H1 (cell line): ENCODE measurements at regions not wholly inside any gene's neighbourhood (a gene's known extent, or its start where the extent isn't known, plus 50 kb on each side); places are given as distances from the start of the nearest gene placed in this dataset.
"Not testable (repeated sequence)": the region's sequence is repeated elsewhere in the genome, so short reads cannot be mapped to it uniquely, and the experiment has no call there.

Experiments used
- CTCF ChIA-PET: fragments of 300-600 bp; sonication (Branson Sonifier 250); formaldehyde crosslinking; loops from one replicate; lab custom pipeline; 2021; ENCODE audit not compliant: partially characterized antibody; lab: Charles Lee
- POLR2A ChIA-PET: fragments of 300-600 bp; sonication (Branson Sonifier 250); formaldehyde crosslinking; loops from one replicate; lab custom pipeline; 2021; ENCODE audit warnings: inconsistent platforms; ENCODE audit not compliant: partially characterized antibody; lab: Charles Lee
- DNase-seq, 2 experiments: peaks; one replicate each; pipeline versions ENCODE4 v3.0.0 to v3.0.0-alpha.2; 2010 to 2022; ENCODE audit warnings: low spot score in 2 of 2, low read depth in 1 of 2, mixed read lengths in 1 of 2
- FAIRE-seq: peaks from 2 replicates; lab custom pipeline; 2011; peaks lifted over from hg19 to GRCh38; lab: Jason Lieb, UNC
- H2AFZ ChIP-seq: 2 replicates; pipeline ENCODE4 v1.8.1; 2012; ENCODE audit warnings: low read length, inconsistent platforms
- H2AK5ac ChIP-seq: 2 replicates; pipeline ENCODE4 v1.6.1; 2013; ENCODE audit warnings: low read depth, low read length
- H2BK120ac ChIP-seq: replicated peaks from 2 replicates; pipeline ENCODE3; 2013; ENCODE audit warnings: low read depth, low read length, inconsistent platforms
- H2BK12ac ChIP-seq: 2 replicates; pipeline ENCODE4 v1.6.1; 2013; ENCODE audit warnings: low read depth, low read length
- H2BK15ac ChIP-seq: 2 replicates; pipeline ENCODE4 v1.6.1; 2013; ENCODE audit warnings: low read length
- H2BK20ac ChIP-seq: 2 replicates; pipeline ENCODE4 v1.6.1; 2013; ENCODE audit warnings: low read length
- H2BK5ac ChIP-seq: 2 replicates; pipeline ENCODE4 v1.6.1; 2013; ENCODE audit warnings: low read depth, low read length
- H3K14ac ChIP-seq: 2 replicates; pipeline ENCODE4 v1.6.1; 2013; ENCODE audit warnings: inconsistent platforms; ENCODE audit not compliant: insufficient read length
- H3K18ac ChIP-seq: 2 replicates; pipeline ENCODE4 v1.6.1; 2013; ENCODE audit warnings: low read length; ENCODE audit errors: extremely low read depth
- H3K23ac ChIP-seq: 2 replicates; pipeline ENCODE4 v1.6.1; 2013; ENCODE audit warnings: inconsistent platforms; ENCODE audit not compliant: insufficient read length
- H3K23me2 ChIP-seq: 2 replicates; pipeline ENCODE4 v1.6.1; 2013; ENCODE audit warnings: low read depth, low read length
- H3K27ac ChIP-seq: 2 replicates; pipeline ENCODE4 v1.6.1; 2011; ENCODE audit warnings: low read depth, low read length, inconsistent platforms
- H3K27me3 ChIP-seq, 4 experiments: replicated peaks in 1 of 4; 1 replicate in 1 of 4; 2 replicates in 3 of 4; pipeline versions ENCODE4 v1.6.1 to v1.8.1; 2011 to 2013; ENCODE audit warnings: low read length in 3 of 4, mild to moderate bottlenecking in 3 of 4, inconsistent platforms in 2 of 4, mixed read lengths in 2 of 4, moderate library complexity in 1 of 4; ENCODE audit not compliant: control insufficient read depth in 3 of 4, insufficient read depth in 3 of 4; ENCODE audit errors: extremely low read depth in 1 of 4
- H3K36me3 ChIP-seq, 4 experiments: 2 replicates each; pipeline versions ENCODE4 v1.6.1 to v1.8.1; 2011 to 2013; ENCODE audit warnings: mild to moderate bottlenecking in 4 of 4, low read length in 3 of 4, moderate library complexity in 2 of 4, control low read depth in 1 of 4, inconsistent platforms in 1 of 4; ENCODE audit not compliant: insufficient read depth in 4 of 4, control insufficient read depth in 2 of 4
- H3K4ac ChIP-seq: replicated peaks from 2 replicates; pipeline ENCODE3; 2013; ENCODE audit warnings: low read length, low read depth, mixed read lengths, inconsistent platforms; ENCODE audit not compliant: insufficient read length
- H3K4me1 ChIP-seq, 4 experiments: replicated peaks in 1 of 4; 1 replicate in 1 of 4; 2 replicates in 3 of 4; pipeline versions ENCODE4 v1.6.1 to v1.8.1; 2011 to 2013; ENCODE audit warnings: low read length in 3 of 4, inconsistent platforms in 2 of 4, mixed read lengths in 1 of 4; ENCODE audit not compliant: insufficient read depth in 4 of 4, control insufficient read depth in 3 of 4
- H3K4me2 ChIP-seq, 2 experiments: 2 replicates each; pipeline versions ENCODE4 v1.6.1 to v1.8.1; 2011 to 2013; ENCODE audit warnings: low read depth in 2 of 2, low read length in 2 of 2, control low read depth in 1 of 2, inconsistent platforms in 1 of 2, mild to moderate bottlenecking in 1 of 2; ENCODE audit not compliant: insufficient read depth in 1 of 2
- H3K4me3 ChIP-seq, 4 experiments: fragments of 200-600, 300-600 bp in 1 of 4; sonication (generic), shearing (Covaris generic), sonication (Bioruptor Twin) in 1 of 4; 2 replicates each; pipeline versions ENCODE4 v1.5.1 to v1.8.1; 2011 to 2016; ENCODE audit warnings: low read length in 4 of 4, low read depth in 3 of 4, control low read depth in 2 of 4, inconsistent platforms in 2 of 4, mild to moderate bottlenecking in 2 of 4, mixed read lengths in 1 of 4, moderate library complexity in 1 of 4; ENCODE audit not compliant: insufficient read depth in 2 of 4; ENCODE audit errors: extremely low read depth in 1 of 4
- H3K56ac ChIP-seq: replicated peaks from 2 replicates; pipeline ENCODE3; 2013; ENCODE audit warnings: low read depth, mild to moderate bottlenecking, mixed read lengths, low read length, inconsistent platforms; ENCODE audit not compliant: insufficient read length
- H3K79me1 ChIP-seq: 2 replicates; pipeline ENCODE4 v1.6.1; 2013; ENCODE audit warnings: low read depth, low read length, control low read depth
- H3K79me2 ChIP-seq, 2 experiments: 2 replicates each; pipeline versions ENCODE4 v1.6.1 to v1.8.1; 2012 to 2013; ENCODE audit warnings: low read length in 2 of 2, mild to moderate bottlenecking in 2 of 2, inconsistent platforms in 1 of 2; ENCODE audit not compliant: insufficient read depth in 2 of 2, control insufficient read depth in 1 of 2
- H3K9ac ChIP-seq, 4 experiments: replicated peaks in 1 of 4; 1 replicate in 1 of 4; 2 replicates in 3 of 4; pipeline versions ENCODE4 v1.6.1 to v1.8.1; 2011 to 2013; ENCODE audit warnings: low read depth in 3 of 4, low read length in 3 of 4, control low read depth in 2 of 4, mild to moderate bottlenecking in 2 of 4, moderate library complexity in 2 of 4, inconsistent platforms in 1 of 4; ENCODE audit errors: extremely low read depth in 1 of 4
- H3K9me3 ChIP-seq, 2 experiments: 2 replicates each; pipeline versions ENCODE4 v1.6.1 to v1.8.1; 2012 to 2013; ENCODE audit warnings: mild to moderate bottlenecking in 2 of 2, moderate library complexity in 2 of 2, control low read depth in 1 of 2, inconsistent platforms in 1 of 2, low read depth in 1 of 2, low read length in 1 of 2, mixed read lengths in 1 of 2; ENCODE audit not compliant: insufficient read depth in 2 of 2
- H4K20me1 ChIP-seq, 2 experiments: replicated peaks in 1 of 2; 2 replicates each; pipeline versions ENCODE3 to v1.8.1; 2011 to 2013; ENCODE audit warnings: inconsistent platforms in 2 of 2, low read length in 2 of 2, mild to moderate bottlenecking in 1 of 2; ENCODE audit not compliant: insufficient read depth in 2 of 2, control insufficient read depth in 1 of 2
- H4K5ac ChIP-seq: 2 replicates; pipeline ENCODE4 v1.6.1; 2013; ENCODE audit warnings: low read length, low read depth, mixed read lengths, inconsistent platforms; ENCODE audit not compliant: insufficient read length
- H4K8ac ChIP-seq: 2 replicates; pipeline ENCODE4 v1.8.0; 2013; ENCODE audit warnings: mild to moderate bottlenecking, moderate library complexity, low read length, inconsistent platforms; ENCODE audit not compliant: insufficient read depth; ENCODE audit errors: extremely low read depth
- H4K91ac ChIP-seq: replicated peaks from 2 replicates; pipeline ENCODE3; 2013; ENCODE audit warnings: low read length, mixed read lengths, inconsistent platforms; ENCODE audit not compliant: insufficient read length
- WGBS, 2 experiments: shearing (Covaris generic) in 1 of 2; methylation state at CpG; one replicate each; pipeline versions ENCODE4 v1.1.6 to v1.1.7; 2013 to 2015; ENCODE audit warnings: low lambda C conversion rate in 2 of 2, mixed read lengths in 2 of 2, inconsistent platforms in 1 of 2, low coverage in 1 of 2, missing lambda C conversion rate in 1 of 2; ENCODE audit not compliant: insufficient replicate concordance in 2 of 2, insufficient coverage in 1 of 2, insufficient read length in 1 of 2; ENCODE audit errors: extremely low coverage in 1 of 2, missing lambda C conversion rate in 1 of 2; 5-methylcytosine and 5-hydroxymethylcytosine counted together

GRCh38 chr1:199533361-199533760 lies 494.1 kb upstream of the NR5A2 start:
- H3K36me3 ChIP-seq, H2BK5ac ChIP-seq, H3K23me2 ChIP-seq, H3K79me1 ChIP-seq, H3K23ac ChIP-seq, H3K18ac ChIP-seq, H2BK12ac ChIP-seq, H3K27me3 ChIP-seq, H4K91ac ChIP-seq, H3K9ac ChIP-seq, DNase-seq, H2BK20ac ChIP-seq, POLR2A ChIA-PET, H3K4me1 ChIP-seq, H4K5ac ChIP-seq, H2AK5ac ChIP-seq, H4K20me1 ChIP-seq, H2BK15ac ChIP-seq, H3K4ac ChIP-seq, H3K56ac ChIP-seq, H3K4me3 ChIP-seq, H3K4me2 ChIP-seq, H2BK120ac ChIP-seq, H3K79me2 ChIP-seq, H3K14ac ChIP-seq, H3K27ac ChIP-seq, H2AFZ ChIP-seq, H4K8ac ChIP-seq, FAIRE-seq: not testable (repeated sequence)
- H3K9me3 ChIP-seq: peaks cover 30 to 32% of the 10 kb centered on the region in 2 experiments
- WGBS, 2 experiments: 97% methylated on average over 4 of the region's 4 CpGs; no CpG with 5 or more reads in 1 of the 2 experiments
- CTCF ChIA-PET: interaction anchor here (0.6 kb wide), 1 partner anchor 959 kb away, joined by 4 read pairs; no protein-coding TSS in a partner anchor
